ENCODE measurements at regions not wholly inside any gene's neighbourhood (a gene's known extent, or its start where the extent isn't known, plus 50 kb on each side); places are given as distances from the start of the nearest gene placed in this dataset.

DNA sequence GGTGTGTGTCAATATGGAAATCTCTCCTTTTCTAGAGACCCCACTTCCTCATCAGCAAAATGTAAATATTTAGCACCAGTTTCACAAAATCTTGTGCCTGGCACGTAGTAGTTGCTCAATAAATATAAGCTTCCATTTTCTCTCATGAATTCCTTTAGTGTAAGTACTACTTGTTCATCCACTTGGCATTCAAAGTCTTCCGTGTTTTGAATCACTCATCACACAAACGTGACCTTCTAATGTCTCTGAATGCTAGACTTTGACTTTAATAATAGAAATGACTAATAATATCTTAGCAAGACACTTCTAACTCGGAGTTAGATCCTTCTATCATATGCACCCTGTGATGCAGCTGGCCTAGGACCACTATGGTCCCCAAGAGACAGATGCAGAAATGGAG is 168.7 kb upstream of the ZNF32 start:
- Mint-ChIP-seq H3K9me3 (no peaks in the 10 kb centered on the region), H3K4me3 (no peak overlapping the region), H3K27me3 (no peaks in the 10 kb centered on the region), H3K36me3 (no peaks in the 10 kb centered on the region), H3K4me1 (ENCODE audit: low read depth) (peaks cover 34% of the 10 kb centered on the region), H3K27ac (no peak overlapping the region)
- ChIA-PET POLR2A (no interaction called here), CTCF (no interaction called here)
- no peak for DNase-seq
- intact Hi-C loops (cut with micrococcal nuclease) = loop anchor here (2.0 kb wide), 1 partner anchor 35 kb away; no protein-coding TSS in a partner anchor

DNA sequence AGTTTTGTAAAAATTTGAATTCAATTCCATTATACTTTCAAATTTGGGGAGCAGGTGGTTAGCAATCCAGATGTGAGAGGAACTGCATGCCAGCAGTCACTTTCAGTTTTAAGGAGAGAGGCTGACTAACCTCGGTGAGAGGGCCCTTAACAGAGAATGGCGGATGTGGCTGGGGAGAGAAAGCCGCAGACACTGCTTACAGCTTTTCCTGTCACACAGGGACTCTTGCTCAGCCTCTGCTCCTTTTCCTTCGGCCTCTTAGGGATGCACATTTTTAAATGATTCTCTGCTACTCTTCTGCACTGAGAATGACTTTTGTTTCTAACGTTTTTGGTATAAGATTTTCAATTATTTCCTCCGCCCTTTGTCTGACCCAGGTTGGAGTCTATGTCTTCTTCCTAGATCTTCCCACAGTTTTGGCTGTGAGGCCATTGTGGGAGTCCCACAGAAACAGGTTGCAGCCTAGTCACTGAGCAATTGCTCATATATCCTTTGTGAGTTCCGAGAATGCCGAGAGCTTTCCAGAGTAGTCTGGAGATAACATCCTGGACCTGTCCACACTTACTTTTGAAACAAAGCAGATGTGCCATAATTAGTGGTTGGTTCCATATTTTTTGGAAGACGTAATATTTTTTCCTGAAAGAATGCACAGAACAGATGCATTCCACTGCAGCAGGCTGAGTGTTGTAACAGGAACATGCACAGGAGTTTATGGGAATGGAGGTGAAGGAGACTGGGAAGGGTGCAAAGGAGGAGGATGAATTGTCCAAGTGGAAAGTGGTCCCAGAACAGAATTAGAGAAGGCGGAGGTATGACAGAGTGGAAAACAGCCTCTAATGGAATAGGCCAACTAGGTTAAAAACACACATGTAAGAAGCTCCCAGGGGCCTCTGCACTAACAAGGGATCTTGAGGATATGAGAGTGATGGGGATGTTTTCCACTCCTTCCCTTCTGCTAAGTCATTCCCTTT is 168.0 kb upstream of the ZNF32 start:
- ChIA-PET CTCF (no interaction called here), POLR2A (no interaction called here)
- H3K4me1 Mint-ChIP-seq (ENCODE audit: low read depth) = peaks cover 30% of the 10 kb centered on the region
- H3K27me3 Mint-ChIP-seq = no peaks in the 10 kb centered on the region
- no peaks in the 10 kb centered on the region for H3K36me3 Mint-ChIP-seq
- intact Hi-C loops (cut with micrococcal nuclease) = loop anchor here (1.0 to 2.0 kb wide), 2 partner anchors 8 to 34 kb away; no protein-coding TSS in a partner anchor
- no peaks in the 10 kb centered on the region for H3K9me3 Mint-ChIP-seq
- peak; percentile 90 for DNase-seq
- peak overlapping the region; percentile 53 for H3K27ac Mint-ChIP-seq
- H3K4me3 Mint-ChIP-seq = peak overlapping the region; percentile 9

GRCh38 chr10:43815181-43815885 is 166.7 kb upstream of the ZNF32 start:
- Mint-ChIP-seq H3K27ac (no peak overlapping the region), H3K9me3 (no peaks in the 10 kb centered on the region), H3K4me3 (no peak overlapping the region), H3K36me3 (no peaks in the 10 kb centered on the region), H3K4me1 (ENCODE audit: low read depth) (peaks cover 39% of the 10 kb centered on the region), H3K27me3 (no peaks in the 10 kb centered on the region)
- intact Hi-C loops (cut with micrococcal nuclease) = no loop called here
- no peak for DNase-seq
- ChIA-PET POLR2A (no interaction called here), CTCF (no interaction called here)

- Mint-ChIP-seq H3K36me3 (no peaks in the 10 kb centered on the region), H3K27me3 (no peaks in the 10 kb centered on the region), H3K27ac (no peak overlapping the region), H3K4me3 (no peak overlapping the region), H3K4me1 (ENCODE audit: low read depth) (peaks cover 41% of the 10 kb centered on the region), H3K9me3 (no peaks in the 10 kb centered on the region)
- no peak for DNase-seq
- POLR2A ChIA-PET = no interaction called here
- intact Hi-C loops (cut with micrococcal nuclease) = no loop called here
- CTCF ChIA-PET = no interaction called here
These were observed 166.0 kb upstream of the ZNF32 start for GRCh38 chr10:43814663-43815062.

DNA sequence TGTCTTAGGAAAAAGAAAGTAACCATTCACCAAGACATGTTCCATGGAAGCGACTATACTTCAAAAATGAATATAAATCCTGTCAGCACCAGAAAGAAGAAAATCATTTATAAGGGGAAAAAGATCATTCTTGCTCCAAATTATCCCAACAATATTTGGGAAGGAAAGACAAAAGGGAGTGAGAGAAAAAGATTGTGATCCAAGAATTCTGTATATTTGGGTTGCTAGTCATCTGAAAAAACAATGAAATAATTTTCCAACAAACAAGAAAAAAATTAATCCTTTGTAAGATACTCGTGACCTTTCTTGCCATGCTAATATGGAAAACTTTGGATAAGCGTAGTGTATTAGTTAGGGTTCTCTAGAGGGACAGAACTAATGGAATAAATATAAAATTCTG is 163.2 kb upstream of the ZNF32 start:
- no peak overlapping the region for H3K27ac Mint-ChIP-seq
- no peaks in the 10 kb centered on the region for H3K9me3 Mint-ChIP-seq
- no peaks in the 10 kb centered on the region for H3K36me3 Mint-ChIP-seq
- no peak for DNase-seq
- ChIA-PET POLR2A (no interaction called here), CTCF (no interaction called here)
- H3K4me3 Mint-ChIP-seq = no peak overlapping the region
- H3K4me1 Mint-ChIP-seq (ENCODE audit: low read depth) = peaks cover 50% of the 10 kb centered on the region
- no peaks in the 10 kb centered on the region for H3K27me3 Mint-ChIP-seq
- intact Hi-C loops (cut with micrococcal nuclease) = no loop called here

GRCh38 chr10:43809211-43809930 is 160.7 kb upstream of the ZNF32 start:
- Mint-ChIP-seq H3K27me3 (no peaks in the 10 kb centered on the region), H3K27ac (no peak overlapping the region), H3K4me1 (ENCODE audit: low read depth) (peaks cover 27% of the 10 kb centered on the region), H3K9me3 (no peaks in the 10 kb centered on the region), H3K4me3 (no peak overlapping the region), H3K36me3 (no peaks in the 10 kb centered on the region)
- CTCF ChIA-PET = interaction anchor here (1.1 kb wide), 1 partner anchor 119 kb away, joined by 3 read pairs; no protein-coding TSS in a partner anchor
- POLR2A ChIA-PET = no interaction called here
- intact Hi-C loops (cut with micrococcal nuclease) = no loop called here
- no peak for DNase-seq

DNA sequence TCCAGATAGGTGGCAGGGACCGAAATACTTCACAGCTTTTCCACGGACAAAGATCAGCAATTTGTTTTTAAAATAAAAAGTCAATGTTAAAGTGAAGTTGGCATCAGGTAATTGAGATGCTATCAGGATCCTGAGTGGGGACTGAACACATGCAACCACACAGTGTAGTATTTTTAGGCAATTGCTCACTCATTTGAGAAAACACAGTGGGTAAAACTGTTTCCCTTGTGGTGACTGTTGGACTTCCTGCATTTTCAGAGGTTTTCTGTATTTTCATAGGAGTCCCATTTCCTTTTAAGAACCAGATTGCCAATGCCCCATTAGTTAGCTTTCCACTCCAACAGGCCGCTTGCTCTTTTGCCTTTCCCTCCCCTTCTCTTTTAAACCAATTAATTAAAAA is 159.5 kb upstream of the ZNF32 start:
- H3K4me1 Mint-ChIP-seq (ENCODE audit: low read depth) = peaks cover 27% of the 10 kb centered on the region
- no peaks in the 10 kb centered on the region for H3K36me3 Mint-ChIP-seq
- H3K27me3 Mint-ChIP-seq = no peaks in the 10 kb centered on the region
- no peaks in the 10 kb centered on the region for H3K9me3 Mint-ChIP-seq
- no peak overlapping the region for H3K4me3 Mint-ChIP-seq
- H3K27ac Mint-ChIP-seq = no peak overlapping the region
- ChIA-PET CTCF (no interaction called here), POLR2A (no interaction called here)
- intact Hi-C loops (cut with micrococcal nuclease) = loop anchor here (1.0 kb wide), 1 partner anchor 8 kb away; no protein-coding TSS in a partner anchor
- DNase-seq = no peak

- H3K4me3 Mint-ChIP-seq = no peak overlapping the region
- H3K9me3 Mint-ChIP-seq = no peaks in the 10 kb centered on the region
- CTCF ChIA-PET = no interaction called here
- intact Hi-C loops (cut with micrococcal nuclease) = no loop called here
- no peaks in the 10 kb centered on the region for H3K36me3 Mint-ChIP-seq
- no peak for DNase-seq
- no peak overlapping the region for H3K27ac Mint-ChIP-seq
- H3K4me1 Mint-ChIP-seq (ENCODE audit: low read depth) = peaks cover 27% of the 10 kb centered on the region
- POLR2A ChIA-PET = no interaction called here
- H3K27me3 Mint-ChIP-seq = no peaks in the 10 kb centered on the region
These were observed 158.4 kb upstream of the ZNF32 start for GRCh38 chr10:43806831-43807640.

DNA sequence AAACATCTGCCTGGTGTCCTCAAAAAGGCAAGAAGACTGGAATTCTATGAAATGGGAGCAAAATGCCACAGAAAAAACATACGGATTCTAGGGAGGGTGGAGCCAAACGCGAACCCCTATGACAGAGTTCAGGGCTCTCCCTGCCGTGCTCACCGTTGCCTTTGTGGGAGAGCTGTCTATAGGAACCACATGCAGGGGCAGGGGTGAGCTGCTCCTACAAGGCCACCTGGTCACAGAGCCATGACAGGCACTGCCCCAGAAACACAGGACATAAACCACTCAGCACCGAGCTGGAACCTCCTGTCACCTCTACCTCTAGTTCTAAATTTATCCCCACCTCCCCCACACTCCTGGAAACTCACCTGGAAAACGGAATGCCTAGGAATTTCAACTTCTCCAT is 155.1 kb upstream of the ZNF32 start:
- H3K9me3 Mint-ChIP-seq = no peaks in the 10 kb centered on the region
- H3K27me3 Mint-ChIP-seq = peaks cover 4% of the 10 kb centered on the region
- H3K4me1 Mint-ChIP-seq (ENCODE audit: low read depth) = peaks cover 21% of the 10 kb centered on the region
- no peak overlapping the region for H3K27ac Mint-ChIP-seq
- H3K4me3 Mint-ChIP-seq = no peak overlapping the region
- no peak for DNase-seq
- intact Hi-C loops (cut with micrococcal nuclease) = no loop called here
- POLR2A ChIA-PET = no interaction called here
- CTCF ChIA-PET = interaction anchor here (1.2 kb wide), 1 partner anchor 114 kb away, joined by 5 read pairs; no protein-coding TSS in a partner anchor
- H3K36me3 Mint-ChIP-seq = no peaks in the 10 kb centered on the region

DNA sequence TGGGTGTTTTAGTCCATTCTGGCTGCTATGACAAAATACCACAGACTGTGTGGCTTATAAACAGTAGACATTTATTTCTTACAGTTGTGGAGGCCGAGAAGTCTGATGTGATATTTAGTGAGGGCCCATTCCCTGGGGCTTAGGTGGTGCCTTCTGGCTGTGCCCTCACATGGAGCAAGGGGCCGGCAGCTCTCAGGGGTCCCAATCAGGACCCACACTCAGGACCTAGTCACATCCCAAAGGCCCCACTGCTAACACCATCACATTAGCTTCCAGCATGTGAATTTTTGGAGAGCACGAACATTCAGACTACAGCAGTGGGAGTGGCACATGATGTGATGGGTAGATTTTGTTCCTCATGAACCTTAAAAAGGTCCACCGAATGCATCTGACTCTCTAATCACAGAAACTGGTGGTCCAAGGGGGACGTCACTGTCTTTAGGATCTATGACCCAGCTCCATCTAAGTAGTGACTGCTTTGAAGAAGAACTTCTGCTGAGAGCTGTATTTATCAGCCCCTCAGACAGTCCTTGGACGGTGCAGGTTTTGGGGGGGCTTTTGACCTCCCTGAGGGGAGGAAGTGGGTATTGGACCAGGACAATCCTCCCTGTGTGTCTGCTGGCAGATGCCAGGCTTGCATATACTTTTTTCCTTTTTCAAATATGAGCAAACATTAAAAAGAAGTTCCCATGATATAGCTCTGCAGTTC is 154.5 kb upstream of the ZNF32 start:
- H3K9me3 Mint-ChIP-seq = no peaks in the 10 kb centered on the region
- H3K27ac Mint-ChIP-seq = no peak overlapping the region
- no peak overlapping the region for H3K4me3 Mint-ChIP-seq
- ChIA-PET CTCF (interaction anchor here (1.2 kb wide), 1 partner anchor 114 kb away, joined by 5 read pairs; no protein-coding TSS in a partner anchor), POLR2A (no interaction called here)
- no peaks in the 10 kb centered on the region for H3K36me3 Mint-ChIP-seq
- intact Hi-C loops (cut with micrococcal nuclease) = no loop called here
- H3K4me1 Mint-ChIP-seq (ENCODE audit: low read depth) = peaks cover 16% of the 10 kb centered on the region
- DNase-seq = no peak
- H3K27me3 Mint-ChIP-seq = peaks cover 4% of the 10 kb centered on the region

DNA sequence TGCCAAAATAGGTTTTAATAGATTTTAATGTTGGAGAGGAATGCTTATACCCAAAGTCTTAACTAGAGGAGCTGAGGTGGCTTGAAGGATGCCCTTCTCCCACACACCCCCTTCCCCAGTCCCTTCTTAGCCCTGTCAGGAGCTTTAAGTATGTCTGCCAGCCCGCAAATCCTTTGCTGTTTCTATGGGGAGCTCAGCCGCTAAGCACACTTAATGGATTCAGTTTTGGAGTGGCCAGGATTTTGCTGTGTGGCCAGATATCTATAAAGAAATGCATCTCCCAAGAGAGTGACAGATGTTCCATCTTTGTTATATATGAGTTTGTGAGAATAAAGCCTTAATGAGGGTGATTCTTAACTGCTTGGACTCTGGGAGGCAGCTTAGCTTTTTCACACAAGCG is 152.9 kb upstream of the ZNF32 start:
- DNase-seq = no peak
- ChIA-PET POLR2A (no interaction called here), CTCF (no interaction called here)
- Mint-ChIP-seq H3K36me3 (no peaks in the 10 kb centered on the region), H3K4me1 (ENCODE audit: low read depth) (peaks cover 7% of the 10 kb centered on the region), H3K27me3 (peaks cover 5% of the 10 kb centered on the region), H3K9me3 (no peaks in the 10 kb centered on the region), H3K27ac (no peak overlapping the region), H3K4me3 (no peak overlapping the region)
- intact Hi-C loops (cut with micrococcal nuclease) = loop anchor here (2.0 kb wide), 1 partner anchor 19 kb away; no protein-coding TSS in a partner anchor
